Uterus (tissue), 2 donors: ENCODE measurements at regions not wholly inside any gene's neighbourhood (a gene's known extent, or its start where the extent isn't known, plus 50 kb on each side); places are given as distances from the start of the nearest gene placed in this dataset.

Experiments
- POLR2A ChIP-seq, 2 donors: fragments of 450-650 bp; IDR thresholded peaks; one replicate each; pipeline ENCODE4 v1.6.1; 2016; ENCODE audit warnings: antibody characterized with exemption in 2 of 2, mild to moderate bottlenecking in 1 of 2, moderate library complexity in 1 of 2
- TF ChIP-seq, protein P1 (sequence below), 4 experiments: fragments of 200-600 bp in 2 of 4; fragments of 450-650 bp in 2 of 4; sonication (generic) in 2 of 4; IDR thresholded peaks; one replicate each; pipeline ENCODE4 v1.5.1; 2016 to 2019; ENCODE audit warnings: antibody characterized with exemption in 4 of 4, mild to moderate bottlenecking in 2 of 4, moderate library complexity in 1 of 4

DNA sequence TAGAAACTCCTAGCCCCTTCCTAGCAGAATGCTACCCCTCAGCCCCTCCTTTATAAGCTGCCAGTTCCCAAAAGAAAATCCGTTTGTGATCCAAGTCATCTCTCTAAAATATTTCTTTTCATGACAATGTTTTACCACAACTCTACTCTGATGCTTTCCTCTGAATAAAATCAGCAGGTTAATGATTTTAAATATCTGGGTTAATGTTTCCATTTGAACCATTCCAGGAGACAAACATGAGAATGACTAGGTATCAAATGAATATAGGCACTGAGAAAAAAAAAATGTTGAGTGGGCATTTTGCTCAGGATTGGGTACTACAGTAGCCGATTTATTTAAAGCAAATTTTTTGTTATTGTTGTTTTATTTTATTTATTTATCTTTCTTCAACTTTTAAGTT, 360.3 kb downstream of the WDR11 start:
- TF ChIP-seq, protein P1, sequence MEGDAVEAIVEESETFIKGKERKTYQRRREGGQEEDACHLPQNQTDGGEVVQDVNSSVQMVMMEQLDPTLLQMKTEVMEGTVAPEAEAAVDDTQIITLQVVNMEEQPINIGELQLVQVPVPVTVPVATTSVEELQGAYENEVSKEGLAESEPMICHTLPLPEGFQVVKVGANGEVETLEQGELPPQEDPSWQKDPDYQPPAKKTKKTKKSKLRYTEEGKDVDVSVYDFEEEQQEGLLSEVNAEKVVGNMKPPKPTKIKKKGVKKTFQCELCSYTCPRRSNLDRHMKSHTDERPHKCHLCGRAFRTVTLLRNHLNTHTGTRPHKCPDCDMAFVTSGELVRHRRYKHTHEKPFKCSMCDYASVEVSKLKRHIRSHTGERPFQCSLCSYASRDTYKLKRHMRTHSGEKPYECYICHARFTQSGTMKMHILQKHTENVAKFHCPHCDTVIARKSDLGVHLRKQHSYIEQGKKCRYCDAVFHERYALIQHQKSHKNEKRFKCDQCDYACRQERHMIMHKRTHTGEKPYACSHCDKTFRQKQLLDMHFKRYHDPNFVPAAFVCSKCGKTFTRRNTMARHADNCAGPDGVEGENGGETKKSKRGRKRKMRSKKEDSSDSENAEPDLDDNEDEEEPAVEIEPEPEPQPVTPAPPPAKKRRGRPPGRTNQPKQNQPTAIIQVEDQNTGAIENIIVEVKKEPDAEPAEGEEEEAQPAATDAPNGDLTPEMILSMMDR (IDR thresholded peaks at IDR 0.05) = no peak
- TF ChIP-seq POLR2A (IDR thresholded peaks at IDR 0.05) = no peak
